ENCODE measurements at regions not wholly inside any gene's neighbourhood (a gene's known extent, or its start where the extent isn't known, plus 50 kb on each side); places are given as distances from the start of the nearest gene placed in this dataset.

GRCh38 chr2:777546-777945 is 100.3 kb upstream of the TMEM18 start:
- no peak for TF ChIP-seq EP300 (IDR thresholded peaks at IDR 0.05; ENCODE audit: low read depth)
- no peak for TF ChIP-seq CTCF (IDR thresholded peaks at IDR 0.05)
